Endothelial cell of umbilical vein (primary cell): ENCODE measurements at regions not wholly inside any gene's neighbourhood (a gene's known extent, or its start where the extent isn't known, plus 50 kb on each side); places are given as distances from the start of the nearest gene placed in this dataset.

Source experiments
- CTCF ChIP-seq, 2 donors: IDR thresholded peaks; 1 replicate in 1 of 2; 2 replicates in 1 of 2; pipeline ENCODE4 v1.5.1; 2011; ENCODE audit warnings: low read length in 2 of 2, mild to moderate bottlenecking in 2 of 2, moderate library complexity in 2 of 2, control low read depth in 1 of 2, inconsistent platforms in 1 of 2, low read depth in 1 of 2; ENCODE audit not compliant: insufficient read depth in 1 of 2; ENCODE audit errors: extremely low read depth in 1 of 2
- FOS ChIP-seq: IDR thresholded peaks from 2 replicates; pipeline ENCODE4 v1.6.1; 2011; ENCODE audit warnings: mild to moderate bottlenecking, low read length, moderate library complexity, borderline replicate concordance; ENCODE audit not compliant: insufficient read depth
- JUN ChIP-seq: IDR thresholded peaks from 2 replicates; pipeline ENCODE4 v1.6.1; 2011; ENCODE audit warnings: borderline replicate concordance, low read depth; ENCODE audit not compliant: insufficient read length, insufficient read depth
- MAX ChIP-seq: IDR thresholded peaks from 2 replicates; pipeline ENCODE4 v1.6.1; 2011; ENCODE audit not compliant: insufficient read depth, insufficient read length
- MYC ChIP-seq: IDR thresholded peaks from one replicate; pipeline ENCODE4 v1.6.1; 2011; ENCODE audit warnings: mild to moderate bottlenecking, low read depth, low read length
- POLR2A ChIP-seq: IDR thresholded peaks from 2 replicates; pipeline ENCODE4 v1.6.1; 2012; ENCODE audit warnings: low read depth, mild to moderate bottlenecking, control low read depth, low read length
- POLR2AphosphoS5 ChIP-seq: IDR thresholded peaks from 2 replicates; pipeline ENCODE4 v1.6.1; 2012; ENCODE audit warnings: low read depth, mild to moderate bottlenecking, control low read depth, low read length, moderate library complexity; ENCODE audit not compliant: insufficient read depth

GRCh38 chr2:60354713-60355112 lies 198.7 kb downstream of the BCL11A start:
- TF ChIP-seq JUN, result no peak
- no peak for TF ChIP-seq CTCF (IDR thresholded peaks at IDR 0.05; ENCODE audit: extremely low read depth in 1 of 2, insufficient read depth in 1 of 2, low read depth in 1 of 2, low read length in 2 of 2)
- no peak for TF ChIP-seq POLR2AphosphoS5
- TF ChIP-seq POLR2A, result no peak
- no peak for TF ChIP-seq MYC
- no peak for TF ChIP-seq FOS
- TF ChIP-seq MAX, result no peak
